GM23338 (cell line): ENCODE measurements at regions not wholly inside any gene's neighbourhood (a gene's known extent, or its start where the extent isn't known, plus 50 kb on each side); places are given as distances from the start of the nearest gene placed in this dataset.
A peak's percentile ranks its signal among the peaks of the same experiment; 100 is the strongest.

Experiments
- ATAC-seq: fragments of 200-7000 bp; cut with Tn5 transposase; 3 replicates; pipeline ENCODE4 v1.9.1; 2020
- DNase-seq: peaks from one replicate; pipeline ENCODE4 v3.0.0-alpha.2; 2015; ENCODE audit warnings: low spot score
- H2AFZ ChIP-seq: fragments of 200-600 bp; sonication (generic); 2 replicates; pipeline ENCODE4 v1.8.0; 2016; ENCODE audit warnings: antibody characterized with exemption, mild to moderate bottlenecking, moderate library complexity
- H3F3A ChIP-seq: fragments of 200-600 bp; sonication (generic); replicated peaks from 2 replicates; pipeline ENCODE4 v1.8.0; 2017; ENCODE audit warnings: antibody characterized with exemption, mixed run types, low read depth
- H3K27ac ChIP-seq: fragments of 200-600 bp; sonication (generic); 2 replicates; pipeline ENCODE4 v1.6.1; 2016; ENCODE audit warnings: low read depth
- H3K27me3 ChIP-seq: fragments of 200-600 bp; sonication (generic); 2 replicates; pipeline ENCODE4 v1.8.0; 2016; ENCODE audit warnings: mild to moderate bottlenecking, mixed run types, moderate library complexity; ENCODE audit not compliant: insufficient read depth
- H3K36me3 ChIP-seq: fragments of 200-600 bp; sonication (generic); 2 replicates; pipeline ENCODE4 v1.8.0; 2016; ENCODE audit warnings: mild to moderate bottlenecking; ENCODE audit not compliant: insufficient read depth
- H3K4me1 ChIP-seq: fragments of 200-600 bp; sonication (generic); 2 replicates; pipeline ENCODE4 v1.8.0; 2016; ENCODE audit warnings: mild to moderate bottlenecking, moderate library complexity; ENCODE audit not compliant: insufficient read depth
- H3K4me2 ChIP-seq: fragments of 200-600 bp; sonication (generic); 2 replicates; pipeline ENCODE4 v1.7.1; 2017; ENCODE audit warnings: mixed run types
- H3K4me3 ChIP-seq: fragments of 200-600 bp; sonication (generic); 2 replicates; pipeline ENCODE4 v1.6.1; 2016; ENCODE audit warnings: mixed run types
- H3K79me2 ChIP-seq: fragments of 200-600 bp; sonication (generic); replicated peaks from 2 replicates; pipeline ENCODE4 v1.8.0; 2017; ENCODE audit warnings: mild to moderate bottlenecking; ENCODE audit not compliant: insufficient read depth
- H3K9me2 ChIP-seq: fragments of 200-600 bp; sonication (generic); 2 replicates; pipeline ENCODE4 v1.8.0; 2017; ENCODE audit not compliant: insufficient read depth
- H4K20me1 ChIP-seq: fragments of 200-600 bp; sonication (generic); replicated peaks from 2 replicates; pipeline ENCODE4 v1.8.0; 2017; ENCODE audit warnings: mild to moderate bottlenecking; ENCODE audit not compliant: insufficient read depth
- H3K27ac Mint-ChIP-seq: 2 replicates; pipeline ENCODE4 v1.8.0; 2020; ENCODE audit warnings: inconsistent platforms, mild to moderate bottlenecking, moderate library complexity, mixed read lengths
- H3K27me3 Mint-ChIP-seq: 3 replicates; pipeline ENCODE4 v1.8.0; 2022; ENCODE audit warnings: low read depth, mild to moderate bottlenecking, moderate library complexity, mixed read lengths, inconsistent platforms; ENCODE audit not compliant: insufficient read depth, poor library complexity
- H3K36me3 Mint-ChIP-seq: 3 replicates; pipeline ENCODE4 v1.8.0; 2021; ENCODE audit warnings: low read depth, mild to moderate bottlenecking, inconsistent platforms, moderate library complexity, mixed read lengths
- H3K4me1 Mint-ChIP-seq: 3 replicates; pipeline ENCODE4 v1.8.0; 2020; ENCODE audit warnings: mild to moderate bottlenecking, inconsistent platforms, mixed read lengths
- H3K4me3 Mint-ChIP-seq: 3 replicates; pipeline ENCODE4 v1.8.0; 2021; ENCODE audit warnings: moderate library complexity, mild to moderate bottlenecking, inconsistent platforms, mixed read lengths
- H3K9me3 Mint-ChIP-seq: 3 replicates; pipeline ENCODE4 v1.8.0; 2020; ENCODE audit warnings: moderate library complexity, mild to moderate bottlenecking, inconsistent platforms, mixed read lengths
- CREB1 ChIP-seq: fragments of 250-450 bp; sonication (Bioruptor Pico); IDR thresholded peaks from 2 replicates; pipeline ENCODE4 v1.5.0; 2020; ENCODE audit warnings: low read depth, mild to moderate bottlenecking, moderate library complexity
- EZH2 ChIP-seq: fragments of 200-600 bp; sonication (generic); IDR thresholded peaks from one replicate; pipeline ENCODE4 v1.8.0; 2017; ENCODE audit warnings: antibody characterized with exemption, mild to moderate bottlenecking, low read depth; ENCODE audit not compliant: unreplicated experiment
- EZH2phosphoT487 ChIP-seq: fragments of 200-600 bp; sonication (generic); IDR thresholded peaks from one replicate; pipeline ENCODE4 v1.8.1; 2018; ENCODE audit warnings: antibody characterized with exemption; ENCODE audit not compliant: unreplicated experiment
- JUNB ChIP-seq: IDR thresholded peaks from one replicate; pipeline ENCODE4 v1.6.1; 2016; ENCODE audit warnings: antibody characterized with exemption; ENCODE audit not compliant: unreplicated experiment
- NANOG ChIP-seq: IDR thresholded peaks from 2 replicates; pipeline ENCODE4 v1.6.1; 2016; ENCODE audit warnings: antibody characterized with exemption, borderline replicate concordance
- POLR2AphosphoS5 ChIP-seq: IDR thresholded peaks from 2 replicates; pipeline ENCODE4 v1.6.1; 2016; ENCODE audit warnings: antibody characterized with exemption, low read depth
- STAT1 ChIP-seq: IDR thresholded peaks from one replicate; pipeline ENCODE4 v1.6.1; 2016; ENCODE audit warnings: antibody characterized with exemption; ENCODE audit not compliant: unreplicated experiment
- ZNF114 ChIP-seq: fragments of 250-450 bp; sonication (Bioruptor Pico); IDR thresholded peaks from 2 replicates; pipeline ENCODE4 v1.5.0; 2020; ENCODE audit warnings: mild to moderate bottlenecking, moderate library complexity
- ZNF331 ChIP-seq: fragments of 250-450 bp; sonication (Bioruptor Pico); IDR thresholded peaks from 2 replicates; pipeline ENCODE4 v1.5.0; 2020; ENCODE audit warnings: low read depth, mild to moderate bottlenecking, moderate library complexity
- TF ChIP-seq, protein P1 (sequence below): fragments of 250-450 bp; sonication (Bioruptor Pico); IDR thresholded peaks from 2 replicates; pipeline ENCODE4 v1.5.0; 2020; ENCODE audit warnings: mild to moderate bottlenecking, moderate library complexity
- TF ChIP-seq, protein P2 (sequence below): IDR thresholded peaks from one replicate; pipeline ENCODE4 v1.6.1; 2018; ENCODE audit warnings: antibody characterized with exemption; ENCODE audit not compliant: unreplicated experiment
- TF ChIP-seq, protein P3 (sequence below), 2 experiments: fragments of 200-600 bp in 1 of 2; sonication (generic) in 1 of 2; conservative IDR thresholded peaks; 2 replicates each; pipeline versions ENCODE4 v1.5.1 to v1.6.1; 2016 to 2017; ENCODE audit warnings: antibody characterized with exemption in 2 of 2, low read depth in 2 of 2, mild to moderate bottlenecking in 2 of 2, moderate library complexity in 1 of 2
- TF ChIP-seq, protein P4 (sequence below): IDR thresholded peaks from 2 replicates; pipeline ENCODE4 v1.6.1; 2016; ENCODE audit warnings: antibody characterized with exemption

DNA sequence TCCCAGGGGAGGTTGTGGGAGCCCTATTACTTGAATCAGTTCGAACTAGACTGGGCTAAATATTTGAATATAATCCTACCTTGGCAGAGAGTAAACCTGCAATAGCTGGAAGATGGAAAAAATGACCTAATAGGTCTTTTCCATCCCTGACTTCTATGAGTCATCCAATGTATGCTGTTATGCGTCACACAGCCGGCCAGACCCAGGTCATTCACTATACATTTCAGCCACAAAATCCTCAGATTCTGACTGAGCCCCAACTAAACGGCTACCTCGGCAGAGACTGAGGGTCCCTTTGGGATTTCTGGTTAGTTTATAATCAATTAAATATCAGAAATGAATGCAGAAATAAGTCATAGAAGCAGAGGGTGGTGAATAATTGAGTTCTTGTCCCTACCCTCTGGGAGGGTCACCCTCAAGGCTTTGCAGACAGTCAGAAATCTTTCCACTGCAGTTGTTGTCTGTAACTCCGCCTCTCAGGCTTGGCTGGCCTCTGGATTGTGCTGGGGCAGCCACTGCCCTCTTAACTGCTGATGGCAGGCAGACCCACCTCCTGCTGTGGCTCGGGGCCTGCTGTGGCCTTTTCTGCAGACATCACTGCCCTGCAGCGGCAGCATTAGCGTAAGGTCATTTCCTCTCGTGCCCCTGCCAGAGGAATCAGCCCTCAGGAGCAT, 240.5 kb downstream of the TGFB2 start:
- peak; percentile 99 for ATAC-seq
- Mint-ChIP-seq H3K9me3 (peaks cover 12% of the 10 kb centered on the region; the same call in 2 of the 3 replicates), H3K27ac (no peak overlapping the region), H3K27me3 (no peaks in the 10 kb centered on the region), H3K4me3 (no peak overlapping the region), H3K36me3 (peaks cover 4% of the 10 kb centered on the region; the same call in 1 of the 3 replicates), H3K4me1 (peaks cover 15% of the 10 kb centered on the region)
- H2AFZ ChIP-seq: peak overlapping the region; percentile 95
- no peak for TF ChIP-seq EZH2phosphoT487
- no peak for TF ChIP-seq ZNF331 (CRISPR knock-in tag)
- TF ChIP-seq, protein P1, sequence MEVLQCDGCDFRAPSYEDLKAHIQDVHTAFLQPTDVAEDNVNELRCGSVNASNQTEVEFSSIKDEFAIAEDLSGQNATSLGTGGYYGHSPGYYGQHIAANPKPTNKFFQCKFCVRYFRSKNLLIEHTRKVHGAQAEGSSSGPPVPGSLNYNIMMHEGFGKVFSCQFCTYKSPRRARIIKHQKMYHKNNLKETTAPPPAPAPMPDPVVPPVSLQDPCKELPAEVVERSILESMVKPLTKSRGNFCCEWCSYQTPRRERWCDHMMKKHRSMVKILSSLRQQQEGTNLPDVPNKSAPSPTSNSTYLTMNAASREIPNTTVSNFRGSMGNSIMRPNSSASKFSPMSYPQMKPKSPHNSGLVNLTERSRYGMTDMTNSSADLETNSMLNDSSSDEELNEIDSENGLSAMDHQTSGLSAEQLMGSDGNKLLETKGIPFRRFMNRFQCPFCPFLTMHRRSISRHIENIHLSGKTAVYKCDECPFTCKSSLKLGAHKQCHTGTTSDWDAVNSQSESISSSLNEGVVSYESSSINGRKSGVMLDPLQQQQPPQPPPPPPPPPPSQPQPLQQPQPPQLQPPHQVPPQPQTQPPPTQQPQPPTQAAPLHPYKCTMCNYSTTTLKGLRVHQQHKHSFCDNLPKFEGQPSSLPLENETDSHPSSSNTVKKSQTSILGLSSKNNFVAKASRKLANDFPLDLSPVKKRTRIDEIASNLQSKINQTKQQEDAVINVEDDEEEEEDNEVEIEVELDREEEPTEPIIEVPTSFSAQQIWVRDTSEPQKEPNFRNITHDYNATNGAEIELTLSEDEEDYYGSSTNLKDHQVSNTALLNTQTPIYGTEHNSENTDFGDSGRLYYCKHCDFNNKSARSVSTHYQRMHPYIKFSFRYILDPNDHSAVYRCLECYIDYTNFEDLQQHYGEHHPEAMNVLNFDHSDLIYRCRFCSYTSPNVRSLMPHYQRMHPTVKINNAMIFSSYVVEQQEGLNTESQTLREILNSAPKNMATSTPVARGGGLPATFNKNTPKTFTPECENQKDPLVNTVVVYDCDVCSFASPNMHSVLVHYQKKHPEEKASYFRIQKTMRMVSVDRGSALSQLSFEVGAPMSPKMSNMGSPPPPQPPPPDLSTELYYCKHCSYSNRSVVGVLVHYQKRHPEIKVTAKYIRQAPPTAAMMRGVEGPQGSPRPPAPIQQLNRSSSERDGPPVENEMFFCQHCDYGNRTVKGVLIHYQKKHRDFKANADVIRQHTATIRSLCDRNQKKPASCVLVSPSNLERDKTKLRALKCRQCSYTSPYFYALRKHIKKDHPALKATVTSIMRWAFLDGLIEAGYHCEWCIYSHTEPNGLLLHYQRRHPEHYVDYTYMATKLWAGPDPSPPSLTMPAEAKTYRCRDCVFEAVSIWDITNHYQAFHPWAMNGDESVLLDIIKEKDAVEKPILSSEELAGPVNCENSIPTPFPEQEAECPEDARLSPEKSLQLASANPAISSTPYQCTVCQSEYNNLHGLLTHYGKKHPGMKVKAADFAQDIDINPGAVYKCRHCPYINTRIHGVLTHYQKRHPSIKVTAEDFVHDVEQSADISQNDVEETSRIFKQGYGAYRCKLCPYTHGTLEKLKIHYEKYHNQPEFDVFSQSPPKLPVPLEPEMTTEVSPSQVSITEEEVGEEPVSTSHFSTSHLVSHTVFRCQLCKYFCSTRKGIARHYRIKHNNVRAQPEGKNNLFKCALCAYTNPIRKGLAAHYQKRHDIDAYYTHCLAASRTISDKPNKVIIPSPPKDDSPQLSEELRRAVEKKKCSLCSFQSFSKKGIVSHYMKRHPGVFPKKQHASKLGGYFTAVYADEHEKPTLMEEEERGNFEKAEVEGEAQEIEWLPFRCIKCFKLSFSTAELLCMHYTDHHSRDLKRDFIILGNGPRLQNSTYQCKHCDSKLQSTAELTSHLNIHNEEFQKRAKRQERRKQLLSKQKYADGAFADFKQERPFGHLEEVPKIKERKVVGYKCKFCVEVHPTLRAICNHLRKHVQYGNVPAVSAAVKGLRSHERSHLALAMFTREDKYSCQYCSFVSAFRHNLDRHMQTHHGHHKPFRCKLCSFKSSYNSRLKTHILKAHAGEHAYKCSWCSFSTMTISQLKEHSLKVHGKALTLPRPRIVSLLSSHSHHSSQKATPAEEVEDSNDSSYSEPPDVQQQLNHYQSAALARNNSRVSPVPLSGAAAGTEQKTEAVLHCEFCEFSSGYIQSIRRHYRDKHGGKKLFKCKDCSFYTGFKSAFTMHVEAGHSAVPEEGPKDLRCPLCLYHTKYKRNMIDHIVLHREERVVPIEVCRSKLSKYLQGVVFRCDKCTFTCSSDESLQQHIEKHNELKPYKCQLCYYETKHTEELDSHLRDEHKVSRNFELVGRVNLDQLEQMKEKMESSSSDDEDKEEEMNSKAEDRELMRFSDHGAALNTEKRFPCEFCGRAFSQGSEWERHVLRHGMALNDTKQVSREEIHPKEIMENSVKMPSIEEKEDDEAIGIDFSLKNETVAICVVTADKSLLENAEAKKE: no peak
- no peak for TF ChIP-seq JUNB
- no peak for TF ChIP-seq EZH2
- TF ChIP-seq, protein P2, sequence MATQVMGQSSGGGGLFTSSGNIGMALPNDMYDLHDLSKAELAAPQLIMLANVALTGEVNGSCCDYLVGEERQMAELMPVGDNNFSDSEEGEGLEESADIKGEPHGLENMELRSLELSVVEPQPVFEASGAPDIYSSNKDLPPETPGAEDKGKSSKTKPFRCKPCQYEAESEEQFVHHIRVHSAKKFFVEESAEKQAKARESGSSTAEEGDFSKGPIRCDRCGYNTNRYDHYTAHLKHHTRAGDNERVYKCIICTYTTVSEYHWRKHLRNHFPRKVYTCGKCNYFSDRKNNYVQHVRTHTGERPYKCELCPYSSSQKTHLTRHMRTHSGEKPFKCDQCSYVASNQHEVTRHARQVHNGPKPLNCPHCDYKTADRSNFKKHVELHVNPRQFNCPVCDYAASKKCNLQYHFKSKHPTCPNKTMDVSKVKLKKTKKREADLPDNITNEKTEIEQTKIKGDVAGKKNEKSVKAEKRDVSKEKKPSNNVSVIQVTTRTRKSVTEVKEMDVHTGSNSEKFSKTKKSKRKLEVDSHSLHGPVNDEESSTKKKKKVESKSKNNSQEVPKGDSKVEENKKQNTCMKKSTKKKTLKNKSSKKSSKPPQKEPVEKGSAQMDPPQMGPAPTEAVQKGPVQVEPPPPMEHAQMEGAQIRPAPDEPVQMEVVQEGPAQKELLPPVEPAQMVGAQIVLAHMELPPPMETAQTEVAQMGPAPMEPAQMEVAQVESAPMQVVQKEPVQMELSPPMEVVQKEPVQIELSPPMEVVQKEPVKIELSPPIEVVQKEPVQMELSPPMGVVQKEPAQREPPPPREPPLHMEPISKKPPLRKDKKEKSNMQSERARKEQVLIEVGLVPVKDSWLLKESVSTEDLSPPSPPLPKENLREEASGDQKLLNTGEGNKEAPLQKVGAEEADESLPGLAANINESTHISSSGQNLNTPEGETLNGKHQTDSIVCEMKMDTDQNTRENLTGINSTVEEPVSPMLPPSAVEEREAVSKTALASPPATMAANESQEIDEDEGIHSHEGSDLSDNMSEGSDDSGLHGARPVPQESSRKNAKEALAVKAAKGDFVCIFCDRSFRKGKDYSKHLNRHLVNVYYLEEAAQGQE: no peak
- no peak for TF ChIP-seq ZNF114 (CRISPR knock-in tag)
- TF ChIP-seq, protein P3, sequence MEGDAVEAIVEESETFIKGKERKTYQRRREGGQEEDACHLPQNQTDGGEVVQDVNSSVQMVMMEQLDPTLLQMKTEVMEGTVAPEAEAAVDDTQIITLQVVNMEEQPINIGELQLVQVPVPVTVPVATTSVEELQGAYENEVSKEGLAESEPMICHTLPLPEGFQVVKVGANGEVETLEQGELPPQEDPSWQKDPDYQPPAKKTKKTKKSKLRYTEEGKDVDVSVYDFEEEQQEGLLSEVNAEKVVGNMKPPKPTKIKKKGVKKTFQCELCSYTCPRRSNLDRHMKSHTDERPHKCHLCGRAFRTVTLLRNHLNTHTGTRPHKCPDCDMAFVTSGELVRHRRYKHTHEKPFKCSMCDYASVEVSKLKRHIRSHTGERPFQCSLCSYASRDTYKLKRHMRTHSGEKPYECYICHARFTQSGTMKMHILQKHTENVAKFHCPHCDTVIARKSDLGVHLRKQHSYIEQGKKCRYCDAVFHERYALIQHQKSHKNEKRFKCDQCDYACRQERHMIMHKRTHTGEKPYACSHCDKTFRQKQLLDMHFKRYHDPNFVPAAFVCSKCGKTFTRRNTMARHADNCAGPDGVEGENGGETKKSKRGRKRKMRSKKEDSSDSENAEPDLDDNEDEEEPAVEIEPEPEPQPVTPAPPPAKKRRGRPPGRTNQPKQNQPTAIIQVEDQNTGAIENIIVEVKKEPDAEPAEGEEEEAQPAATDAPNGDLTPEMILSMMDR (conservative IDR thresholded peaks at IDR 0.05; ENCODE audit: low read depth in 2 of 2): no peak
- no peak for TF ChIP-seq CREB1 (CRISPR knock-in tag)
- TF ChIP-seq STAT1: no peak
- no peak for TF ChIP-seq NANOG
- TF ChIP-seq, protein P4, sequence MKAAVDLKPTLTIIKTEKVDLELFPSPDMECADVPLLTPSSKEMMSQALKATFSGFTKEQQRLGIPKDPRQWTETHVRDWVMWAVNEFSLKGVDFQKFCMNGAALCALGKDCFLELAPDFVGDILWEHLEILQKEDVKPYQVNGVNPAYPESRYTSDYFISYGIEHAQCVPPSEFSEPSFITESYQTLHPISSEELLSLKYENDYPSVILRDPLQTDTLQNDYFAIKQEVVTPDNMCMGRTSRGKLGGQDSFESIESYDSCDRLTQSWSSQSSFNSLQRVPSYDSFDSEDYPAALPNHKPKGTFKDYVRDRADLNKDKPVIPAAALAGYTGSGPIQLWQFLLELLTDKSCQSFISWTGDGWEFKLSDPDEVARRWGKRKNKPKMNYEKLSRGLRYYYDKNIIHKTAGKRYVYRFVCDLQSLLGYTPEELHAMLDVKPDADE: no peak
- no peak for TF ChIP-seq POLR2AphosphoS5
- no peak overlapping the region for H3K4me2 ChIP-seq
- H3F3A ChIP-seq: no peaks in the 10 kb centered on the region
- H4K20me1 ChIP-seq: no peaks in the 10 kb centered on the region
- no peaks in the 10 kb centered on the region for H3K27me3 ChIP-seq
- no peak overlapping the region for H3K27ac ChIP-seq
- no peaks in the 10 kb centered on the region for H3K79me2 ChIP-seq
- peak; percentile 65 for DNase-seq
- no peak overlapping the region for H3K4me3 ChIP-seq
- peaks cover 15% of the 10 kb centered on the region; the same call in 1 of the 2 replicates for H3K4me1 ChIP-seq
- no peaks in the 10 kb centered on the region for H3K36me3 ChIP-seq
- H3K9me2 ChIP-seq: 0 out of 2 replicates have a peak, but pooled peaks cover 4% of the 10 kb centered on the region
